Progenitor cell of endocrine pancreas (in vitro differentiated cells): ENCODE measurements at regions not wholly inside any gene's neighbourhood (a gene's known extent, or its start where the extent isn't known, plus 50 kb on each side); places are given as distances from the start of the nearest gene placed in this dataset.

Experiments
- DNase-seq: peaks from one replicate; pipeline ENCODE4 v3.0.0; 2021; ENCODE audit warnings: low spot score; ENCODE audit not compliant: unreplicated experiment
- H3K27ac Mint-ChIP-seq: 2 replicates; pipeline ENCODE4 v1.8.0; 2021; ENCODE audit warnings: mild to moderate bottlenecking, moderate library complexity, mixed read lengths
- H3K27me3 Mint-ChIP-seq: 2 replicates; pipeline ENCODE4 v1.8.0; 2021; ENCODE audit warnings: mixed read lengths
- H3K36me3 Mint-ChIP-seq: 2 replicates; pipeline ENCODE4 v1.8.0; 2022; ENCODE audit warnings: mixed read lengths; ENCODE audit not compliant: insufficient read depth
- H3K4me1 Mint-ChIP-seq: 2 replicates; pipeline ENCODE4 v1.8.0; 2021; ENCODE audit warnings: low read depth, mixed read lengths
- H3K4me3 Mint-ChIP-seq: 2 replicates; pipeline ENCODE4 v1.8.0; 2021; ENCODE audit warnings: low read depth, mild to moderate bottlenecking, moderate library complexity, mixed read lengths
- H3K9me3 Mint-ChIP-seq: 2 replicates; pipeline ENCODE4 v1.8.0; 2021; ENCODE audit warnings: low read depth, mixed read lengths
- CTCF ChIP-seq: fragments of 200-600 bp; sonication (generic); IDR thresholded peaks from one replicate; pipeline ENCODE4 v1.5.0; 2021; ENCODE audit warnings: antibody characterized with exemption, mild to moderate bottlenecking; ENCODE audit not compliant: unreplicated experiment

GRCh38 chr3:110178965-110179364 is 841.6 kb upstream of the DPPA4 start:
- no peaks in the 10 kb centered on the region for H3K9me3 Mint-ChIP-seq
- no peaks in the 10 kb centered on the region for H3K36me3 Mint-ChIP-seq
- no peaks in the 10 kb centered on the region for H3K27me3 Mint-ChIP-seq
- H3K27ac Mint-ChIP-seq, result no peak overlapping the region
- H3K4me1 Mint-ChIP-seq, result no peaks in the 10 kb centered on the region
- DNase-seq, result no peak
- H3K4me3 Mint-ChIP-seq, result no peak overlapping the region
- no peak for TF ChIP-seq CTCF

GRCh38 chr3:110180733-110181132 is 843.4 kb upstream of the DPPA4 start:
- Mint-ChIP-seq H3K27ac (no peak overlapping the region), H3K4me3 (no peak overlapping the region), H3K9me3 (no peaks in the 10 kb centered on the region), H3K27me3 (no peaks in the 10 kb centered on the region), H3K4me1 (no peaks in the 10 kb centered on the region), H3K36me3 (no peaks in the 10 kb centered on the region)
- no peak for DNase-seq
- no peak for TF ChIP-seq CTCF

DNA sequence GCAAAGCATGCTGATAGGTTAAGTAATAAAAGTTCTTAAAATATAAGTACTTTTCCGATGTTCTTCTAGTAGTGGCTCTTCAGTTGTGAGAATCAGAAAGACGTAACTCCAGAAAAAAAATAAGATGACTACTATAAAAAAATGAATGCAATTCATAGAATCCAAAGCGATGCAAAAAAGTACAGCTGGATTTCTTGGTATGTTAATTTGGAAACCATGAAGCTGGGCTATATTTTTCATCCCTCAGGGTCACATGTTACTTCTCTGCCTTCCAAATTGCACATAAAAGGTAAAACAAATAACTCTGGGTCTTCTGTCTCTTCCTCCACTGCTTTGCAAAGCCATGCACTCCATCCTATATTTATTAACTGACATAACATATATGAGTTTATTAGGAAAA is 843.9 kb upstream of the DPPA4 start:
- H3K27me3 Mint-ChIP-seq, result no peaks in the 10 kb centered on the region
- DNase-seq, result no peak
- H3K4me1 Mint-ChIP-seq, result no peaks in the 10 kb centered on the region
- H3K9me3 Mint-ChIP-seq, result no peaks in the 10 kb centered on the region
- no peak overlapping the region for H3K4me3 Mint-ChIP-seq
- no peak overlapping the region for H3K27ac Mint-ChIP-seq
- TF ChIP-seq CTCF, result no peak
- H3K36me3 Mint-ChIP-seq, result no peaks in the 10 kb centered on the region

DNA sequence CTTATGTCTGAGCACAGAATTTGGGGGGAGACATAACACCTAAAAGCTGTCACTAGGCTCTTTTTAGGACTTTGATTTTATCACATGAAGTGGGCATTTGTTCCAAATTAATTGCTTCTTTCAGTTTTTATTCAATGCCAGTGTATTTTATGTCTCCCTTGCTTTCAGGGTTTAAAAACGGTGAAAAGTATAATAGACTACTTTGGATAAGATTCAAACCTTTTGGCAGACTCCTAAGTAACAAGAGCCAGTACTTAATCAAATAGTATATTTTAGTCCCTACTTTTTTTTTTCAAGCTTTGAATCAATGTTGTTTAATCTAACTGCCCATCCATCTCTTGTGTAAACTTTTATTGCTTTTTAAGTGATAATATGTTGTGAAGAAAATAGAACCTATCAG is 847.2 kb upstream of the DPPA4 start:
- H3K27ac Mint-ChIP-seq, result no peak overlapping the region
- no peak for TF ChIP-seq CTCF
- H3K9me3 Mint-ChIP-seq, result peaks cover 7% of the 10 kb centered on the region
- no peaks in the 10 kb centered on the region for H3K36me3 Mint-ChIP-seq
- no peaks in the 10 kb centered on the region for H3K27me3 Mint-ChIP-seq
- no peaks in the 10 kb centered on the region for H3K4me1 Mint-ChIP-seq
- no peak overlapping the region for H3K4me3 Mint-ChIP-seq
- DNase-seq, result no peak

DNA sequence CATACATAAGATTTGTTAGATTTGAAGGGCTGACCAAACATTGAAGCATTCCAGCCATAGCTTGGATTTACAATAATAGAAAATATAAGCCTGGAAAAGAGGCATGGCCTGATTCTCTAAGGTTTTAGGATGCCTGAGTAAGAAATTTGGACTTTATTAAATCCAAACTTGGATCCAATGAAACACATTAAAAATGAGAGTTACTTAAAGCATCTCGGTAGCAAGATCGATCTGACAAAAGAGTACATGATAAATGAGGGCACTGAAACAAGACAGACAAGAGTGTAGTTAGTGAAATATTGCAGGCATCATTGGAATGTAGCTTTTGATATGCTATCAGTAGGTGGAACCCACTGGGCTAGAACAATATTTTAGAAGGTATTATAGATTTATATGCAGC is 855.7 kb upstream of the DPPA4 start:
- no peak for TF ChIP-seq CTCF
- Mint-ChIP-seq H3K36me3 (no peaks in the 10 kb centered on the region), H3K4me3 (no peak overlapping the region), H3K27me3 (no peaks in the 10 kb centered on the region), H3K4me1 (peaks cover 2% of the 10 kb centered on the region), H3K27ac (no peak overlapping the region), H3K9me3 (peaks cover 7% of the 10 kb centered on the region)
- no peak for DNase-seq
